ENCODE measurements at regions not wholly inside any gene's neighbourhood (a gene's known extent, or its start where the extent isn't known, plus 50 kb on each side); places are given as distances from the start of the nearest gene placed in this dataset.

GRCh38 chr13:81458170-81458569 is 1117.2 kb upstream of the SPRY2 start:
- Histone ChIP-seq H3K4me2 (ENCODE audit: control insufficient read depth, insufficient read depth) (no peak overlapping the region), H3K4me1 (ENCODE audit: control insufficient read depth, insufficient read depth, low read length) (no peaks in the 10 kb centered on the region), H3K9me3 (replicated peaks; ENCODE audit: control insufficient read depth, insufficient read depth, low read length) (no peaks in the 10 kb centered on the region), H2AFZ (ENCODE audit: control insufficient read depth, low read depth, low read length) (no peak overlapping the region), H3K4me3 (no peak overlapping the region), H3K79me2 (ENCODE audit: control insufficient read depth, insufficient read depth, low read length) (no peaks in the 10 kb centered on the region), H3K9ac (ENCODE audit: control insufficient read depth, insufficient read depth, low read length) (no peak overlapping the region), H3K27me3 (replicated peaks in 1 of 2; ENCODE audit: control insufficient read depth in 2 of 2, insufficient read depth in 2 of 2, low read length in 1 of 2) (no peaks in the 10 kb centered on the region), H3K36me3 (ENCODE audit: control insufficient read depth in 2 of 2, insufficient read depth in 2 of 2, low read length in 1 of 2) (no peaks in the 10 kb centered on the region), H3K27ac (ENCODE audit: control insufficient read depth, insufficient read depth) (no peak overlapping the region), H4K20me1 (ENCODE audit: control insufficient read depth, insufficient read depth) (no peaks in the 10 kb centered on the region)
- CTCF ChIA-PET, result no interaction called here
- WGBS (ENCODE audit: insufficient coverage, insufficient replicate concordance, low lambda C conversion rate, missing lambda C conversion rate), result 46% methylated on average over 3 of the region's 3 CpGs
- TF ChIP-seq HSF1 (IDR thresholded peaks at IDR 0.05; ENCODE audit: low read depth, low read length), result no peak
- no peak for TF ChIP-seq RFX5 (IDR thresholded peaks at IDR 0.05; ENCODE audit: low read depth, low read length)
- no peak for TF ChIP-seq ESRRA (IDR thresholded peaks at IDR 0.05; ENCODE audit: low read length)
- TF ChIP-seq NR2C2 (IDR thresholded peaks at IDR 0.05; ENCODE audit: borderline replicate concordance, control insufficient read depth, insufficient read length, low read depth), result no peak
- intact Hi-C loops (cut with micrococcal nuclease; ENCODE audit: unreplicated experiment), result no loop called here
- RAD21 ChIA-PET (ENCODE audit: unreplicated experiment), result no interaction called here
- BruUV-seq (replicated peaks), result no TSS peak
- SMC1A ChIA-PET (ENCODE audit: uncharacterized antibody, unreplicated experiment), result interaction anchor here (1.0 to 1.3 kb wide), 2 partner anchors 13 to 52 kb away, joined by 4 read pairs; no protein-coding TSS in a partner anchor
- in situ Hi-C loops (cut with MboI), result no loop called here
- DNase-seq (ENCODE audit: low read depth, low spot score) (no peak), ATAC-seq (no peak), FAIRE-seq (no peak)
- POLR2A ChIA-PET, result no interaction called here

- ChIA-PET CTCF (interaction anchor here (1.5 kb wide), 1 partner anchor 9 kb away, joined by 3 read pairs; no protein-coding TSS in a partner anchor), POLR2A (no interaction called here), RAD21 (ENCODE audit: unreplicated experiment) (interaction anchor here (1.0 kb wide), 1 partner anchor 47 kb away, joined by 3 read pairs; no protein-coding TSS in a partner anchor), SMC1A (ENCODE audit: uncharacterized antibody, unreplicated experiment) (no interaction called here)
- Histone ChIP-seq H3K4me3 (no peak overlapping the region), H3K4me1 (ENCODE audit: control insufficient read depth, insufficient read depth, low read length) (no peaks in the 10 kb centered on the region), H3K79me2 (ENCODE audit: control insufficient read depth, insufficient read depth, low read length) (no peaks in the 10 kb centered on the region), H2AFZ (ENCODE audit: control insufficient read depth, low read depth, low read length) (no peak overlapping the region), H3K27me3 (replicated peaks in 1 of 2; ENCODE audit: control insufficient read depth in 2 of 2, insufficient read depth in 2 of 2, low read length in 1 of 2) (no peaks in the 10 kb centered on the region), H3K9ac (ENCODE audit: control insufficient read depth, insufficient read depth, low read length) (no peak overlapping the region), H3K36me3 (ENCODE audit: control insufficient read depth in 2 of 2, insufficient read depth in 2 of 2, low read length in 1 of 2) (no peaks in the 10 kb centered on the region), H3K27ac (ENCODE audit: control insufficient read depth, insufficient read depth) (no peak overlapping the region), H4K20me1 (ENCODE audit: control insufficient read depth, insufficient read depth) (no peaks in the 10 kb centered on the region), H3K4me2 (ENCODE audit: control insufficient read depth, insufficient read depth) (no peak overlapping the region), H3K9me3 (replicated peaks; ENCODE audit: control insufficient read depth, insufficient read depth, low read length) (no peaks in the 10 kb centered on the region)
- in situ Hi-C loops (cut with MboI) (no loop called here), intact Hi-C loops (cut with micrococcal nuclease; ENCODE audit: unreplicated experiment) (no loop called here)
- BruUV-seq (replicated peaks), result no TSS peak
- ATAC-seq, result no peak
- no peak for FAIRE-seq
- no peak for DNase-seq (ENCODE audit: low read depth, low spot score)
- TF ChIP-seq GABPA (IDR thresholded peaks at IDR 0.05; ENCODE audit: low read depth), result no peak
- TF ChIP-seq MAX (IDR thresholded peaks at IDR 0.05; ENCODE audit: low read depth, low read length), result no peak
- TF ChIP-seq HCFC1 (IDR thresholded peaks at IDR 0.05; ENCODE audit: low read length), result no peak
- TF ChIP-seq TAF1 (IDR thresholded peaks at IDR 0.05; ENCODE audit: borderline replicate concordance, low read depth, low read length), result no peak
- no peak for TF ChIP-seq RBBP5 (conservative IDR thresholded peaks at IDR 0.05)
- no peak for TF ChIP-seq HDAC6 (IDR thresholded peaks at IDR 0.05; ENCODE audit: unreplicated experiment)
- no peak for TF ChIP-seq BRCA1 (IDR thresholded peaks at IDR 0.05; ENCODE audit: low read depth, low read length)
- TF ChIP-seq TCF12 (IDR thresholded peaks at IDR 0.05; ENCODE audit: low read depth, low read length), result no peak
- TF ChIP-seq ZBED1 (IDR thresholded peaks at IDR 0.05; ENCODE audit: borderline replicate concordance), result no peak
- no peak for TF ChIP-seq RB1 (IDR thresholded peaks at IDR 0.05; ENCODE audit: borderline replicate concordance)
- no peak for TF ChIP-seq POU2F2 (IDR thresholded peaks at IDR 0.05; ENCODE audit: borderline replicate concordance, low read depth, low read length)
- no peak for TF ChIP-seq BACH1 (IDR thresholded peaks at IDR 0.05; ENCODE audit: borderline replicate concordance)
- TF ChIP-seq STAT1 (conservative IDR thresholded peaks at IDR 0.05), result no peak
- TF ChIP-seq NR2C2 (IDR thresholded peaks at IDR 0.05; ENCODE audit: borderline replicate concordance, control insufficient read depth, insufficient read length, low read depth), result no peak
- no peak for TF ChIP-seq TCF3 (IDR thresholded peaks at IDR 0.05; ENCODE audit: borderline replicate concordance, insufficient read depth, low read depth, low read length)
- TF ChIP-seq EZH2 (IDR thresholded peaks at IDR 0.05; ENCODE audit: borderline replicate concordance, control insufficient read depth, low read depth, low read length), result no peak
- TF ChIP-seq RELA (IDR thresholded peaks at IDR 0.05; ENCODE audit: borderline replicate concordance, partially characterized antibody), result no peak
These were observed 1105.5 kb upstream of the SPRY2 start for GRCh38 chr13:81446441-81446840.

Data from GM12878 (cell line).